Thyroid gland (tissue), 4 donors: ENCODE measurements at regions not wholly inside any gene's neighbourhood (a gene's known extent, or its start where the extent isn't known, plus 50 kb on each side); places are given as distances from the start of the nearest gene placed in this dataset.

Experiments used
- CTCF ChIP-seq, 6 experiments: fragments of 200-600 bp in 3 of 6; fragments of 450-650 bp in 3 of 6; sonication (generic) in 3 of 6; IDR thresholded peaks; one replicate each; pipeline ENCODE4 v1.5.1; 2016 to 2019; ENCODE audit warnings: antibody characterized with exemption in 6 of 6, mild to moderate bottlenecking in 2 of 6, inconsistent platforms in 1 of 6, moderate library complexity in 1 of 6
- POLR2A ChIP-seq, 2 donors: fragments of 450-650 bp; IDR thresholded peaks; one replicate each; pipeline ENCODE4 v1.6.1; 2017; ENCODE audit warnings: antibody characterized with exemption in 2 of 2, mild to moderate bottlenecking in 2 of 2, moderate library complexity in 1 of 2

GRCh38 chr2:893311-893710, 57.3 kb upstream of the SNTG2 start:
- TF ChIP-seq CTCF (IDR thresholded peaks at IDR 0.05) (no peak), POLR2A (IDR thresholded peaks at IDR 0.05) (no peak)
